MM.1S (cell line): ENCODE measurements at regions not wholly inside any gene's neighbourhood (a gene's known extent, or its start where the extent isn't known, plus 50 kb on each side); places are given as distances from the start of the nearest gene placed in this dataset.

Experiments
- DNase-seq: peaks from one replicate; pipeline ENCODE4 v3.0.0-alpha.2; 2015
- H2AFZ ChIP-seq: fragments of 300-600 bp; sonication (generic); 2 replicates; pipeline ENCODE4 v1.6.0; 2016; ENCODE audit warnings: antibody characterized with exemption, low read length
- H3F3A ChIP-seq: fragments of 300-600 bp; sonication (generic); 2 replicates; pipeline ENCODE4 v1.6.1; 2016; ENCODE audit warnings: mild to moderate bottlenecking, antibody characterized with exemption, low read length, moderate library complexity, mixed read lengths; ENCODE audit not compliant: insufficient read depth
- H3K27ac ChIP-seq: fragments of 300-600 bp; sonication (generic); 2 replicates; pipeline ENCODE4 v1.5.1; 2016; ENCODE audit warnings: mild to moderate bottlenecking, low read length
- H3K27me3 ChIP-seq: fragments of 300-600 bp; sonication (generic); replicated peaks from 2 replicates; pipeline ENCODE4 v1.6.0; 2016; ENCODE audit warnings: low read length; ENCODE audit not compliant: insufficient read depth
- H3K36me3 ChIP-seq: fragments of 300-600 bp; sonication (generic); replicated peaks from 2 replicates; pipeline ENCODE4 v1.6.1; 2016; ENCODE audit warnings: mild to moderate bottlenecking, low read length, mixed read lengths; ENCODE audit not compliant: insufficient read depth
- H3K4me1 ChIP-seq: fragments of 300-600 bp; sonication (generic); 2 replicates; pipeline ENCODE4 v1.6.1; 2016; ENCODE audit warnings: low read length, mixed read lengths
- H3K4me2 ChIP-seq: fragments of 300-600 bp; sonication (generic); 2 replicates; pipeline ENCODE4 v1.6.0; 2016; ENCODE audit warnings: low read depth, low read length
- H3K4me3 ChIP-seq: fragments of 300-600 bp; sonication (generic); 2 replicates; pipeline ENCODE4 v1.5.1; 2016; ENCODE audit warnings: low read length, mixed read lengths
- H3K79me2 ChIP-seq: fragments of 300-600 bp; sonication (generic); 2 replicates; pipeline ENCODE4 v1.6.1; 2016; ENCODE audit warnings: mixed run types, low read length, mixed read lengths
- H3K9ac ChIP-seq: fragments of 300-600 bp; sonication (generic); 2 replicates; pipeline ENCODE4 v1.6.1; 2016; ENCODE audit warnings: low read length, mixed read lengths
- H3K9me2 ChIP-seq: fragments of 300-600 bp; sonication (generic); replicated peaks from 2 replicates; pipeline ENCODE4 v1.6.1; 2016; ENCODE audit warnings: mild to moderate bottlenecking, low read length, mixed read lengths; ENCODE audit not compliant: insufficient read depth
- H3K9me3 ChIP-seq: fragments of 300-600 bp; sonication (generic); replicated peaks from 2 replicates; pipeline ENCODE4 v1.6.1; 2016; ENCODE audit warnings: mild to moderate bottlenecking, low read length, mixed read lengths; ENCODE audit not compliant: insufficient read depth
- H4K20me1 ChIP-seq: fragments of 300-600 bp; sonication (generic); 2 replicates; pipeline ENCODE4 v1.6.1; 2016; ENCODE audit warnings: mild to moderate bottlenecking, low read length, moderate library complexity, mixed read lengths; ENCODE audit not compliant: insufficient read depth
- CTCF ChIP-seq: fragments of 300-600 bp; sonication (generic); IDR thresholded peaks from 2 replicates; pipeline ENCODE4 v1.5.1; 2016; ENCODE audit warnings: antibody characterized with exemption, low read length, mixed read lengths
- EZH2 ChIP-seq: fragments of 300-600 bp; sonication (generic); optimal IDR thresholded peaks from 2 replicates; pipeline ENCODE3; 2017; ENCODE audit warnings: low read depth, mild to moderate bottlenecking, antibody characterized with exemption, low read length, mixed read lengths
- EZH2phosphoT487 ChIP-seq: fragments of 300-600 bp; sonication (generic); IDR thresholded peaks from 2 replicates; pipeline ENCODE4 v1.6.1; 2018; ENCODE audit warnings: antibody characterized with exemption, low read length

GRCh38 chr3:3699407-3699806 lies 99.8 kb upstream of the LRRN1 start:
- Histone ChIP-seq H3K4me2 (no peak overlapping the region), H3K9me3 (no peaks in the 10 kb centered on the region), H3K4me1 (peaks cover 6% of the 10 kb centered on the region), H3K27me3 (no peaks in the 10 kb centered on the region), H2AFZ (no peak overlapping the region), H3K27ac (no peak overlapping the region), H3F3A (no peaks in the 10 kb centered on the region), H3K9ac (no peak overlapping the region), H4K20me1 (no peaks in the 10 kb centered on the region), H3K79me2 (no peaks in the 10 kb centered on the region), H3K36me3 (no peaks in the 10 kb centered on the region), H3K9me2 (no peaks in the 10 kb centered on the region), H3K4me3 (no peak overlapping the region)
- TF ChIP-seq EZH2phosphoT487, result no peak
- TF ChIP-seq EZH2, result no peak
- no peak for TF ChIP-seq CTCF
- no peak for DNase-seq

- Histone ChIP-seq H3K9me2 (no peaks in the 10 kb centered on the region), H3K27ac (no peak overlapping the region), H3K36me3 (no peaks in the 10 kb centered on the region), H3K4me2 (no peak overlapping the region), H2AFZ (no peak overlapping the region), H3K27me3 (no peaks in the 10 kb centered on the region), H3F3A (no peaks in the 10 kb centered on the region), H3K9me3 (no peaks in the 10 kb centered on the region), H3K4me1 (peaks cover 6% of the 10 kb centered on the region), H4K20me1 (no peaks in the 10 kb centered on the region), H3K79me2 (no peaks in the 10 kb centered on the region), H3K4me3 (no peak overlapping the region), H3K9ac (no peak overlapping the region)
- TF ChIP-seq CTCF (no peak), EZH2 (no peak), EZH2phosphoT487 (no peak)
- no peak for DNase-seq
Measured at GRCh38 chr3:3696345-3696744, 102.9 kb upstream of the LRRN1 start.

- H3K4me1 ChIP-seq, result no peaks in the 10 kb centered on the region
- H3K27ac ChIP-seq, result no peak overlapping the region
- no peak overlapping the region for H3K4me2 ChIP-seq
- H2AFZ ChIP-seq, result no peak overlapping the region
- H3K27me3 ChIP-seq, result no peaks in the 10 kb centered on the region
- DNase-seq, result no peak
- H3F3A ChIP-seq, result no peaks in the 10 kb centered on the region
- H3K36me3 ChIP-seq, result no peaks in the 10 kb centered on the region
- no peaks in the 10 kb centered on the region for H4K20me1 ChIP-seq
- H3K79me2 ChIP-seq, result no peaks in the 10 kb centered on the region
- H3K9ac ChIP-seq, result no peak overlapping the region
- no peak overlapping the region for H3K4me3 ChIP-seq
- H3K9me2 ChIP-seq, result no peaks in the 10 kb centered on the region
- TF ChIP-seq CTCF (no peak), EZH2 (no peak), EZH2phosphoT487 (no peak)
- H3K9me3 ChIP-seq, result no peaks in the 10 kb centered on the region
Measured at GRCh38 chr3:3693593-3693992, 105.6 kb upstream of the LRRN1 start.
